SK-N-SH (cell line): ENCODE measurements at regions not wholly inside any gene's neighbourhood (a gene's known extent, or its start where the extent isn't known, plus 50 kb on each side); places are given as distances from the start of the nearest gene placed in this dataset.

Experiments used
- CTCF ChIA-PET: fragments of 300-600, 350-600 bp; formaldehyde crosslinking; extraction: SDS; loops from one replicate; lab custom pipeline; 2021; lab: Yijun Ruan, JAX
- POLR2A ChIA-PET: fragments of 350-600 bp; sonication (Branson Sonifier 250); formaldehyde crosslinking; extraction: SDS; loops from one replicate; lab custom pipeline; 2020; ENCODE audit warnings: antibody characterized with exemption, inconsistent platforms; lab: Yijun Ruan, JAX
- DNase-seq: peaks from one replicate; pipeline ENCODE4 v3.0.0; 2012
- H2AFZ ChIP-seq: fragments of 200-600 bp; sonication (generic); 2 replicates; pipeline ENCODE4 v1.8.1; 2016; ENCODE audit warnings: antibody characterized with exemption, mild to moderate bottlenecking, low read depth
- H3F3A ChIP-seq: fragments of 200-600 bp; sonication (generic); replicated peaks from 2 replicates; pipeline ENCODE3; 2016; ENCODE audit warnings: antibody characterized with exemption, mild to moderate bottlenecking; ENCODE audit not compliant: insufficient read depth
- H3K27ac ChIP-seq, 2 experiments: fragments of 200-500 bp in 1 of 2; fragments of 200-600 bp in 1 of 2; sonication (Bioruptor generic) in 1 of 2; sonication (generic), shearing (Covaris generic) in 1 of 2; 2 replicates each; pipeline versions ENCODE4 v1.5.1 to v1.6.1; 2014 to 2016; ENCODE audit warnings: low read depth in 2 of 2, inconsistent platforms in 1 of 2, low read length in 1 of 2, mild to moderate bottlenecking in 1 of 2, mixed read lengths in 1 of 2
- H3K27me3 ChIP-seq: fragments of 200-600 bp; sonication (generic), shearing (Covaris generic); 2 replicates; pipeline ENCODE4 v1.6.1; 2016; ENCODE audit warnings: mixed run types; ENCODE audit not compliant: insufficient read depth
- H3K36me3 ChIP-seq, 2 experiments: fragments of 200-500 bp in 1 of 2; fragments of 200-600 bp in 1 of 2; sonication (Bioruptor generic) in 1 of 2; sonication (generic) in 1 of 2; replicated peaks in 1 of 2; 2 replicates each; pipeline versions ENCODE3 to v1.5.1; 2014 to 2016; ENCODE audit warnings: low read length in 1 of 2, mild to moderate bottlenecking in 1 of 2; ENCODE audit not compliant: insufficient read depth in 2 of 2, control insufficient read depth in 1 of 2
- H3K4me1 ChIP-seq, 2 experiments: fragments of 200-500 bp in 1 of 2; fragments of 200-600 bp in 1 of 2; sonication (Bioruptor generic) in 1 of 2; sonication (generic), shearing (Covaris generic) in 1 of 2; 2 replicates each; pipeline versions ENCODE4 v1.5.1 to v1.6.1; 2014 to 2016; ENCODE audit warnings: low read depth in 1 of 2, low read length in 1 of 2, mixed run types in 1 of 2; ENCODE audit not compliant: insufficient read depth in 2 of 2, control insufficient read depth in 1 of 2
- H3K4me2 ChIP-seq: fragments of 200-600 bp; sonication (generic), shearing (Covaris generic); 2 replicates; pipeline ENCODE4 v1.6.1; 2017; ENCODE audit warnings: mixed run types
- H3K4me3 ChIP-seq, 2 experiments: fragments of 200-500 bp in 1 of 2; fragments of 200-600 bp in 1 of 2; sonication (Bioruptor generic) in 1 of 2; sonication (generic), shearing (Covaris generic) in 1 of 2; 2 replicates each; pipeline versions ENCODE4 v1.5.1 to v1.8.1; 2014 to 2016; ENCODE audit warnings: low read depth in 2 of 2, inconsistent platforms in 1 of 2, low read length in 1 of 2, mild to moderate bottlenecking in 1 of 2, mixed read lengths in 1 of 2, moderate library complexity in 1 of 2
- H3K79me2 ChIP-seq: fragments of 200-600 bp; sonication (generic); 2 replicates; pipeline ENCODE4 v1.8.1; 2017; ENCODE audit warnings: mild to moderate bottlenecking; ENCODE audit not compliant: insufficient read depth
- H3K9ac ChIP-seq: fragments of 200-600 bp; sonication (generic); 2 replicates; pipeline ENCODE4 v1.6.1; 2017; ENCODE audit warnings: mixed run types
- H3K9me2 ChIP-seq: fragments of 200-600 bp; sonication (generic); 2 replicates; pipeline ENCODE4 v1.6.1; 2017; ENCODE audit warnings: mixed run types
- H3K9me3 ChIP-seq: fragments of 200-600 bp; sonication (generic); 2 replicates; pipeline ENCODE4 v1.6.1; 2017; ENCODE audit warnings: mixed run types, mild to moderate bottlenecking, moderate library complexity
- H4K20me1 ChIP-seq: fragments of 200-600 bp; sonication (generic); 2 replicates; pipeline ENCODE4 v1.6.1; 2017; ENCODE audit warnings: mild to moderate bottlenecking, mixed run types; ENCODE audit not compliant: insufficient read depth
- CHD2 ChIP-seq: fragments of 150-350 bp; IDR thresholded peaks from 2 replicates; pipeline ENCODE4 v1.6.1; 2018; ENCODE audit warnings: low read length; ENCODE audit not compliant: partially characterized antibody
- CTCF ChIP-seq: fragments of 200-600 bp; sonication (generic); IDR thresholded peaks from 2 replicates; pipeline ENCODE4 v1.6.1; 2017; ENCODE audit warnings: antibody characterized with exemption, mild to moderate bottlenecking, moderate library complexity
- EP300 ChIP-seq, 2 experiments: IDR thresholded peaks; 2 replicates each; pipeline versions ENCODE4 v1.4.0 to v1.6.1; 2012; ENCODE audit warnings: borderline replicate concordance in 1 of 2, low read depth in 1 of 2, low read length in 1 of 2
- EZH2phosphoT487 ChIP-seq: fragments of 200-600 bp; sonication (generic); IDR thresholded peaks from 2 replicates; pipeline ENCODE4 v1.6.1; 2017; ENCODE audit warnings: low read depth, mixed run types, mild to moderate bottlenecking, antibody characterized with exemption, moderate library complexity, borderline replicate concordance
- FOSL2 ChIP-seq: IDR thresholded peaks from 2 replicates; pipeline ENCODE4 v1.4.0; 2012; ENCODE audit warnings: low read depth, mild to moderate bottlenecking, moderate library complexity, borderline replicate concordance
- FOXJ3 ChIP-seq: sonication (generic); formaldehyde crosslinking; IDR thresholded peaks from 2 replicates; pipeline ENCODE4 v1.5.1; 2020; ENCODE audit warnings: mild to moderate bottlenecking, missing genetic modification reagents
- FOXM1 ChIP-seq: IDR thresholded peaks from 2 replicates; pipeline ENCODE4 v1.4.0; 2012; ENCODE audit warnings: low read depth, mild to moderate bottlenecking
- GABPA ChIP-seq: IDR thresholded peaks from 2 replicates; pipeline ENCODE4 v1.4.0; 2012; ENCODE audit warnings: low read depth, mild to moderate bottlenecking
- GATA2 ChIP-seq: sonication (generic); formaldehyde crosslinking; IDR thresholded peaks from 2 replicates; pipeline ENCODE4 v1.5.0; 2020; ENCODE audit warnings: mild to moderate bottlenecking, missing genetic modification reagents
- IRF3 ChIP-seq: fragments of 150-350 bp; IDR thresholded peaks from 2 replicates; pipeline ENCODE4 v1.6.1; 2016; ENCODE audit warnings: mild to moderate bottlenecking, low read depth, low read length
- MEF2A ChIP-seq: IDR thresholded peaks from 2 replicates; pipeline ENCODE4 v1.4.0; 2012; ENCODE audit warnings: low read depth, borderline replicate concordance
- MXI1 ChIP-seq: IDR thresholded peaks from 2 replicates; pipeline ENCODE4 v1.6.1; 2012; ENCODE audit warnings: mild to moderate bottlenecking, low read depth, low read length, improper control_type of control experiment
- NFIC ChIP-seq: IDR thresholded peaks from 2 replicates; pipeline ENCODE4 v1.4.0; 2012; ENCODE audit warnings: borderline replicate concordance
- NRF1 ChIP-seq: IDR thresholded peaks from 2 replicates; pipeline ENCODE4 v1.6.1; 2012; ENCODE audit warnings: low read depth, mild to moderate bottlenecking, low read length
- POLR2AphosphoS5 ChIP-seq: IDR thresholded peaks from 2 replicates; pipeline ENCODE4 v1.6.1; 2012; ENCODE audit warnings: low read depth, low read length
- RCOR1 ChIP-seq: fragments of 150-350 bp; IDR thresholded peaks from 2 replicates; pipeline ENCODE4 v1.6.1; 2017; ENCODE audit warnings: antibody characterized with exemption, low read length
- REST ChIP-seq: IDR thresholded peaks from 2 replicates; pipeline ENCODE4 v1.6.1; 2012; ENCODE audit warnings: mild to moderate bottlenecking, low read depth, low read length, moderate library complexity
- SIN3A ChIP-seq: IDR thresholded peaks from 2 replicates; pipeline ENCODE4 v1.6.1; 2012; ENCODE audit warnings: low read depth, mild to moderate bottlenecking, low read length, moderate library complexity, borderline replicate concordance
- SMC3 ChIP-seq: IDR thresholded peaks from 2 replicates; pipeline ENCODE4 v1.6.1; 2012; ENCODE audit warnings: low read depth, low read length, improper control_type of control experiment
- TAF1 ChIP-seq: IDR thresholded peaks from 2 replicates; pipeline ENCODE4 v1.6.1; 2012; ENCODE audit warnings: low read depth, mild to moderate bottlenecking, low read length, moderate library complexity, borderline replicate concordance
- TCF12 ChIP-seq: IDR thresholded peaks from 2 replicates; pipeline ENCODE4 v1.4.0; 2012
- TEAD4 ChIP-seq: IDR thresholded peaks from 2 replicates; pipeline ENCODE4 v1.4.0; 2012; ENCODE audit warnings: mild to moderate bottlenecking, borderline replicate concordance; ENCODE audit not compliant: insufficient read depth
- USF2 ChIP-seq: fragments of 150-350 bp; IDR thresholded peaks from 2 replicates; pipeline ENCODE4 v1.6.1; 2017; ENCODE audit warnings: antibody characterized with exemption, low read length, low read depth, borderline replicate concordance
- YY1 ChIP-seq: IDR thresholded peaks from 2 replicates; pipeline ENCODE4 v1.4.0; 2012; ENCODE audit warnings: low read depth, mild to moderate bottlenecking
- TF ChIP-seq, protein P1 (sequence below): IDR thresholded peaks from 2 replicates; pipeline ENCODE4; 2012
- TF ChIP-seq, protein P2 (sequence below): IDR thresholded peaks from 2 replicates; pipeline ENCODE4 v1.4.0; 2012; ENCODE audit warnings: low read depth

GRCh38 chr12:42790761-42791151 lies 201.2 kb upstream of the PRICKLE1 start:
- no peaks in the 10 kb centered on the region for H3K79me2 ChIP-seq
- DNase-seq, result peak; percentile 32
- no peak overlapping the region for H3K9ac ChIP-seq
- H3F3A ChIP-seq, result no peaks in the 10 kb centered on the region
- CTCF ChIA-PET, result interaction anchor here (2.3 kb wide), 1 partner anchor 491 kb away, joined by 8 read pairs; no protein-coding TSS in a partner anchor
- H3K9me3 ChIP-seq, result no peaks in the 10 kb centered on the region
- H3K36me3 ChIP-seq, result no peaks in the 10 kb centered on the region
- no peak overlapping the region for H2AFZ ChIP-seq
- H3K9me2 ChIP-seq, result no peaks in the 10 kb centered on the region
- H4K20me1 ChIP-seq, result no peaks in the 10 kb centered on the region
- peak overlapping the region; percentile 29; the same call in 1 of the 2 replicates for H3K4me2 ChIP-seq
- peaks cover 2 to 8% of the 10 kb centered on the region in 2 experiments; a peak in 3 of 4 replicates for H3K4me1 ChIP-seq
- H3K27ac ChIP-seq, result peak overlapping the region; percentile 6 to 47; a peak in 3 of 4 replicates
- POLR2A ChIA-PET, result no interaction called here
- H3K4me3 ChIP-seq, result no peak overlapping the region
- no peaks in the 10 kb centered on the region for H3K27me3 ChIP-seq
- TF ChIP-seq SIN3A (no peak), CTCF (no peak), RCOR1 (no peak), GATA2 (CRISPR knock-in tag) (no peak), YY1 (no peak), EP300 (IDR thresholded peaks at IDR 0.05; ENCODE audit: borderline replicate concordance in 1 of 2, low read depth in 1 of 2, low read length in 1 of 2) (peak; percentile 48 to 89; a peak in 2 of 4 replicates), MXI1 (no peak), REST (no peak), SMC3 (no peak), TAF1 (no peak), NFIC (peak; percentile 63; the same call in 1 of the 2 replicates), MEF2A (peak; percentile 33; the same call in 1 of the 2 replicates), GABPA (no peak), USF2 (no peak), NRF1 (no peak), FOXJ3 (CRISPR knock-in tag) (no peak), IRF3 (no peak), FOSL2 (peak; percentile 64; the same call in 1 of the 2 replicates), CHD2 (no peak), TCF12 (peak; percentile 87), EZH2phosphoT487 (no peak), TEAD4 (peak; percentile 80), POLR2AphosphoS5 (peak; percentile 53; the same call in 1 of the 2 replicates), FOXM1 (peak; percentile 85)
- TF ChIP-seq, protein P1, sequence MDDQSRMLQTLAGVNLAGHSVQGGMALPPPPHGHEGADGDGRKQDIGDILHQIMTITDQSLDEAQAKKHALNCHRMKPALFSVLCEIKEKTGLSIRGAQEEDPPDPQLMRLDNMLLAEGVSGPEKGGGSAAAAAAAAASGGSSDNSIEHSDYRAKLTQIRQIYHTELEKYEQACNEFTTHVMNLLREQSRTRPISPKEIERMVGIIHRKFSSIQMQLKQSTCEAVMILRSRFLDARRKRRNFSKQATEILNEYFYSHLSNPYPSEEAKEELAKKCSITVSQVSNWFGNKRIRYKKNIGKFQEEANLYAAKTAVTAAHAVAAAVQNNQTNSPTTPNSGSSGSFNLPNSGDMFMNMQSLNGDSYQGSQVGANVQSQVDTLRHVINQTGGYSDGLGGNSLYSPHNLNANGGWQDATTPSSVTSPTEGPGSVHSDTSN, result peak; percentile 77
- TF ChIP-seq, protein P2, sequence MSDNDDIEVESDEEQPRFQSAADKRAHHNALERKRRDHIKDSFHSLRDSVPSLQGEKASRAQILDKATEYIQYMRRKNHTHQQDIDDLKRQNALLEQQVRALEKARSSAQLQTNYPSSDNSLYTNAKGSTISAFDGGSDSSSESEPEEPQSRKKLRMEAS, result no peak
